ENCODE measurements at regions not wholly inside any gene's neighbourhood (a gene's known extent, or its start where the extent isn't known, plus 50 kb on each side); places are given as distances from the start of the nearest gene placed in this dataset.
A peak's percentile ranks its signal among the peaks of the same experiment; 100 is the strongest.
"Not testable (repeated sequence)": the region's sequence is repeated elsewhere in the genome, so short reads cannot be mapped to it uniquely, and the experiment has no call there.

- peaks cover 8% of the 10 kb centered on the region for H3K9me3 Mint-ChIP-seq (ENCODE audit: low read depth)
- no peaks in the 10 kb centered on the region for H3K27me3 Mint-ChIP-seq
- no peak overlapping the region for H3K4me3 Mint-ChIP-seq
- H3K36me3 Mint-ChIP-seq, result peaks cover 10% of the 10 kb centered on the region
- no peak overlapping the region for H3K27ac Mint-ChIP-seq
- peaks cover 5% of the 10 kb centered on the region for H3K4me1 Mint-ChIP-seq (ENCODE audit: low read depth)
Measured at GRCh38 chr15:70514251-70514650, 249.1 kb downstream of the UACA start.

DNA sequence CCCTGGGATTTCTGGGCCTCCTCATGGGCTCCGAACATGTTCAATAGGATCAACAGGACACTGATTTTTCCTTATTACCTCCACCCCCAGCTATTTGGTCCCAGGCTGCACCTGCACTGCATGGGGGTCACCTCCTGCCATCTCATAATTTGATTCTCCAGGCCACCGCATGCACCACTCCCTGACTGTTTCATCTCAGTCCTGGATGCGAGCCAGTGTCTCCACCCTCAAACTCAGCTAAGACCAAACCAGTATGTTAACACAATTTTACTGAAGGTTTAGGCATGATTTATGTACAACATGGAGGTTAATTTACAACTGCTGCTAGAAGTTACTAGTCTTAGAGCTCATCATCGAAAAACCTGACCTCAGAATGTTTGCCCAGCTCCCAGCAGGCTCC, 249.5 kb downstream of the UACA start:
- Mint-ChIP-seq H3K4me1 (ENCODE audit: low read depth) (peaks cover 9% of the 10 kb centered on the region), H3K4me3 (no peak overlapping the region), H3K36me3 (peaks cover 10% of the 10 kb centered on the region), H3K27me3 (no peaks in the 10 kb centered on the region), H3K9me3 (ENCODE audit: low read depth) (peaks cover 8% of the 10 kb centered on the region), H3K27ac (no peak overlapping the region)

- Mint-ChIP-seq H3K4me3 (no peak overlapping the region), H3K36me3 (peaks cover 10% of the 10 kb centered on the region), H3K9me3 (ENCODE audit: low read depth) (peaks cover 8% of the 10 kb centered on the region), H3K4me1 (ENCODE audit: low read depth) (peaks cover 16% of the 10 kb centered on the region), H3K27me3 (no peaks in the 10 kb centered on the region), H3K27ac (no peak overlapping the region)
Measured at GRCh38 chr15:70512772-70513362, 250.5 kb downstream of the UACA start.

DNA sequence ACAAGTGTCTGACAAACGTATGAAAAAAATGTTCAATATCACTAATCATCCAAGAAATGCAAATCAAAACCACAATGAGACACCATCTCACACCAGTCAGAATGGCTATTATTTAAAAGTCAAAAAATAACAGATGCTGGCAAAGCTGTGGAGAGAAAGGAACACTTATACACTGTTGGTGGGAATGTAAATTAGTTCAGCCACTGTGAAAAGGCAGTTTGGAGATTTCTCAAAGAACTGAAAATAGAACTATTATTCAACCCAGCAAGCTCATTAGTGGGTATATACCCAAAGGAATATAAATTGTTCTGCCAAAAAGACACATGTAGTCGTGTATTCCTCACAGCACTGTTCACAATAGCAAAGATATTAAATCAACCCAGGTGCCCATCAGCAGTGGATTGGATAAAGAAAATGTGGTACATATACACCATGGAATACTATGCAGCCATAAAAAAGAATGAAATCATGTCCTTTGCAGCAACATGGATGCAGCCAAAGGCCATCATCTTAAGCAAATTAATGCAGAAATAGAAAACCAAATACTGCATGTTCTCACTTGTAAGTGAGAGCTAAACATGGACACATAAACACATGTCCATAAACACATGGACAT, 251.3 kb downstream of the UACA start:
- H3K27ac Mint-ChIP-seq; H3K27me3 Mint-ChIP-seq; H3K4me3 Mint-ChIP-seq; H3K9me3 Mint-ChIP-seq (ENCODE audit: low read depth): not testable (repeated sequence)
- Mint-ChIP-seq H3K36me3 (peaks cover 10% of the 10 kb centered on the region), H3K4me1 (ENCODE audit: low read depth) (peaks cover 19% of the 10 kb centered on the region)

DNA sequence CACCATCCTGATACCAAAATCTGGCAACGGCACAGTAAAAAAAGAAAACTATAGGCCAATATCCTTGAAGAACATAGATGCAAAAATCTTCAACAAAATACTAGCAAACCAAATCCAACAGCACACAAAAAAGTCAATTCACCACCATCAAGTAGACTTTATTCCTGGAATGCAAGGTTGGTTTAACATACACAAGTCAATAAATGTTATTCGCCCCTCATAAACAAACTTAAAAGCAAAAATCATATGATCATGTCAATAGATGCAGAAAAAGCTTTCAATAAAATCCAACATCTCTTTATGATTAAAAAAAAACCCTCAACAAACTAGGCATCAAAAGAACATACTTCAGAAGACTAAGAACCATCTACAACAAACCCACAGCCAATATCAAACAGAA, 252.9 kb downstream of the UACA start:
- Mint-ChIP-seq H3K4me3 (no peak overlapping the region), H3K36me3 (peaks cover 13% of the 10 kb centered on the region), H3K9me3 (ENCODE audit: low read depth) (peaks cover 8% of the 10 kb centered on the region), H3K4me1 (ENCODE audit: low read depth) (peaks cover 27% of the 10 kb centered on the region), H3K27ac (no peak overlapping the region), H3K27me3 (no peaks in the 10 kb centered on the region)

GRCh38 chr15:70509731-70510143, 253.6 kb downstream of the UACA start:
- no peaks in the 10 kb centered on the region for H3K27me3 Mint-ChIP-seq
- peaks cover 33% of the 10 kb centered on the region for H3K4me1 Mint-ChIP-seq (ENCODE audit: low read depth)
- peaks cover 8% of the 10 kb centered on the region for H3K9me3 Mint-ChIP-seq (ENCODE audit: low read depth)
- H3K4me3 Mint-ChIP-seq, result no peak overlapping the region
- peaks cover 13% of the 10 kb centered on the region for H3K36me3 Mint-ChIP-seq
- H3K27ac Mint-ChIP-seq, result no peak overlapping the region

GRCh38 chr15:70509282-70509662, 254.1 kb downstream of the UACA start:
- H3K4me3 Mint-ChIP-seq, result peak overlapping the region; percentile 21
- H3K36me3 Mint-ChIP-seq, result peaks cover 13% of the 10 kb centered on the region
- peaks cover 8% of the 10 kb centered on the region for H3K9me3 Mint-ChIP-seq (ENCODE audit: low read depth)
- peak overlapping the region; percentile 8 for H3K27ac Mint-ChIP-seq
- no peaks in the 10 kb centered on the region for H3K27me3 Mint-ChIP-seq
- peaks cover 37% of the 10 kb centered on the region for H3K4me1 Mint-ChIP-seq (ENCODE audit: low read depth)

- no peaks in the 10 kb centered on the region for H3K27me3 Mint-ChIP-seq
- H3K4me3 Mint-ChIP-seq, result peak overlapping the region; percentile 21
- H3K9me3 Mint-ChIP-seq (ENCODE audit: low read depth), result peaks cover 8% of the 10 kb centered on the region
- peaks cover 13% of the 10 kb centered on the region for H3K36me3 Mint-ChIP-seq
- peaks cover 43% of the 10 kb centered on the region for H3K4me1 Mint-ChIP-seq (ENCODE audit: low read depth)
- H3K27ac Mint-ChIP-seq, result peak overlapping the region; percentile 8
Measured at GRCh38 chr15:70508561-70509281, 254.6 kb downstream of the UACA start.

DNA sequence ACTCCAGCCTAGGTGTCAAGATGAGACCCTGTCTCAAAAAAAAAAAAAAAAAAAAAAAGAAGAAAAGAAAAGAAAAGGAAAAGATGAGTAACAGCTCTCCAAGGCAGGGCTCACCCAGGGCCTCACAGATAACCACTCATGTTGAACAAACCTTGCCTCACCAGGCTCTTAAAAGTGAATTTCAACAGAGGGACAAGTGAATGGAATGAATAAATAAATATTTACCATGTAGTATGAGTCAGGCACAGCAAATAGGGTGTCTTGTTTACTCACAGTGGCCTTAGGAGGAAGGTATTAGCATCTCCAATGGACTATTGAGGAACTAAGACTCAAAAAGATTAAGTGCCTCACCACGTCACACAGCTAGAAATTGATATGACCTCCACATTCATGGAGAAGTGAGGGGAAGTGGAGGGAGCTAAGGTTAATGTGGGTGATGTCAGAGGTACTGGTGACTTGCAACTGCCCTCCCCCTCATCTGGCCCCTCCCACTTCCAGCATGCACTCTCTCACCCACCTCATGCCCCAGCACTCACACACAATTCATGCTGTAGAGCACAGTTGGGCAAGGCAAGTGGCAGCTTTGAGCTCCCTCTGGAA, 255.5 kb downstream of the UACA start:
- Mint-ChIP-seq H3K36me3 (peaks cover 13% of the 10 kb centered on the region), H3K27me3 (no peaks in the 10 kb centered on the region), H3K9me3 (ENCODE audit: low read depth) (peaks cover 8% of the 10 kb centered on the region)

DNA sequence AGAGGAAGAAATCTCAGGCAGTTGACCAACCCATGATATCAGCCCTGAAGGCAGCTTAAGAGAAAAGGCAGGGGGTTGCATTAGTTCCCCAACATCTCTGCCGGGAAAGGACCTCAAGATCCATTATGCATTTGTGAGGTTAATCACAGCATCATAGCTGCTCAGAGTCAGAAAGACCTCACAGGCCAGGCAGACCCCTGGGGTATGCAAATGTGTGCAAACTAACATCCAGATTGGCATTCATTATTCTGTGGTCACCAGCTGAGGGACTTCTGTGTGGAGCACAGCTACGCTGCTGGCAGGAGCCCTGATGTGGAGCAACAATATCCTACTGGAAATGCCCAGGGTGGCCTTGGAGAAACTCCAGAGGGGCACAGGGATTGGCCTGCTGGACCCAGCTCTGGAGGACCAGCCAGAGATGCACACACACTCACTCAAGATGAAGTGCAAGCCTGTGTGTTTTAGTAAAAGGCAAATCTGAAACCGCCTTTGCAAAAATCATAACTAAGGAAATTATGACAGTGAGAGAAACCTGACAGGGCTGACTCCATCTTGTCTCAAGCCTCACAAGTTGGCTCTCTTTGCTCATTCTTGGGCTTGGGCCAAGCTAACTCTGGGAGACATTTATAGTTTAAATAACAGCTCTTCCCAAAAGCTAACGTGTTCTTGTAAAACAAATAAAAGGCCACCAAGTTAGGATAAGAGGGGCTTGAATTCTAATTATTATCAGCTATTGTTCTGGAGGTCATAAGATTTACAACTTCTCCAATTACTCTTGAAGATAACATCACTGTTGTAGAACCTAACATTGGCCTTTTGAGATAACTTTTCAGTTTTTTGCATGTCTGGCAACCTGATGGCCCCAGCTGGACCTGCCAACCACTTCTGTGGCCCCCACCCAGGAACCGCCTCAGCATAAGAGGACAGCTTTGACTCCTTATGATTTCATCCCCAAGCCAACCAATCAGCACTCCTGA, 257.1 kb downstream of the UACA start:
- peaks cover 13% of the 10 kb centered on the region for H3K36me3 Mint-ChIP-seq
- H3K27ac Mint-ChIP-seq, result no peak overlapping the region
- no peak overlapping the region for H3K4me3 Mint-ChIP-seq

More for the DNA sequence above, 255.5 kb downstream of the UACA start:
- peaks cover 51% of the 10 kb centered on the region for H3K4me1 Mint-ChIP-seq (ENCODE audit: low read depth)
- H3K27ac Mint-ChIP-seq, result no peak overlapping the region
- H3K4me3 Mint-ChIP-seq, result no peak overlapping the region

GRCh38 chr15:70505411-70505919, 257.9 kb downstream of the UACA start:
- Mint-ChIP-seq H3K27ac (no peak overlapping the region), H3K4me3 (no peak overlapping the region)

More for the DNA sequence above, 257.1 kb downstream of the UACA start:
- peaks cover 8% of the 10 kb centered on the region for H3K9me3 Mint-ChIP-seq (ENCODE audit: low read depth)
- no peaks in the 10 kb centered on the region for H3K27me3 Mint-ChIP-seq
- H3K4me1 Mint-ChIP-seq (ENCODE audit: low read depth), result peaks cover 59% of the 10 kb centered on the region

DNA sequence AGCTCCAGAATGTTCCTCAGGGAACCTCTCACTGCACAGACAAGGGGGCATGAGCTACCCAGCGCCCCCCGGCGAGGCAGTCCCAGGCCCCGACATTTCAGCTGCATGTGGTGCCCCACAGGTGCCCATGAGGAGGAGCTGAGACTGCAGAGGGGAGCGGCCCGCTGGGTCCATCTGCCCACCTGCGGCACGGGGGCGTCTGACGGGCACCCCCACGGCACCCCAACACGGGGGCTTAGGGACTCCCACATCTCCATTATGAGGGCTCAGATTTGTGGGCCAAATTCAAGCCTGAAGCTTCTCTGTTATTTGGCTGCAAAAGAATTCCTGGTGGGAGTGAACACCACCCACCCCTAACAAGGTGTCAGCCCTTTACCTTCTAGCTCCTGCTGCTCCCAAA, 258.4 kb downstream of the UACA start:
- Mint-ChIP-seq H3K4me3 (no peak overlapping the region), H3K4me1 (ENCODE audit: low read depth) (peaks cover 58% of the 10 kb centered on the region), H3K27me3 (no peaks in the 10 kb centered on the region), H3K27ac (no peak overlapping the region), H3K9me3 (ENCODE audit: low read depth) (peaks cover 1% of the 10 kb centered on the region), H3K36me3 (peaks cover 4% of the 10 kb centered on the region)

More at GRCh38 chr15:70505411-70505919, 257.9 kb downstream of the UACA start:
- Mint-ChIP-seq H3K27me3 (no peaks in the 10 kb centered on the region), H3K36me3 (peaks cover 9% of the 10 kb centered on the region), H3K4me1 (ENCODE audit: low read depth) (peaks cover 59% of the 10 kb centered on the region), H3K9me3 (ENCODE audit: low read depth) (peaks cover 6% of the 10 kb centered on the region)

GRCh38 chr15:70504299-70504951, 258.9 kb downstream of the UACA start:
- Mint-ChIP-seq H3K36me3 (peaks cover 3% of the 10 kb centered on the region), H3K9me3 (ENCODE audit: low read depth) (no peaks in the 10 kb centered on the region), H3K27me3 (no peaks in the 10 kb centered on the region), H3K4me3 (peak overlapping the region; percentile 54), H3K27ac (no peak overlapping the region), H3K4me1 (ENCODE audit: low read depth) (peaks cover 57% of the 10 kb centered on the region)

All from activated naive CD8-positive, alpha-beta T cell (primary cell).